ENCODE measurements at regions not wholly inside any gene's neighbourhood (a gene's known extent, or its start where the extent isn't known, plus 50 kb on each side); places are given as distances from the start of the nearest gene placed in this dataset.

GRCh38 chr20:56872620-56873458 lies 243.7 kb downstream of the TFAP2C start:
- no peaks in the 10 kb centered on the region for H3K36me3 Mint-ChIP-seq (ENCODE audit: low read depth)
- ATAC-seq = no peak
- no peak overlapping the region for H3K4me3 Mint-ChIP-seq
- no peaks in the 10 kb centered on the region for H3K9me3 ChIP-seq (ENCODE audit: control insufficient read depth, low read length, poor library complexity, severe bottlenecking)
- no peak overlapping the region for H3K27ac Mint-ChIP-seq
- peaks cover 5% of the 10 kb centered on the region for H3K27me3 Mint-ChIP-seq
- no peaks in the 10 kb centered on the region for H3K4me1 Mint-ChIP-seq
- no peak for DNase-seq

- ATAC-seq = no peak
- Mint-ChIP-seq H3K4me1 (no peaks in the 10 kb centered on the region), H3K36me3 (ENCODE audit: low read depth) (no peaks in the 10 kb centered on the region), H3K27me3 (peaks cover 5% of the 10 kb centered on the region), H3K27ac (no peak overlapping the region), H3K4me3 (no peak overlapping the region)
- no peak for DNase-seq
- H3K9me3 ChIP-seq (ENCODE audit: control insufficient read depth, low read length, poor library complexity, severe bottlenecking) = no peaks in the 10 kb centered on the region
These were observed 244.7 kb downstream of the TFAP2C start for GRCh38 chr20:56873836-56874235.

DNA sequence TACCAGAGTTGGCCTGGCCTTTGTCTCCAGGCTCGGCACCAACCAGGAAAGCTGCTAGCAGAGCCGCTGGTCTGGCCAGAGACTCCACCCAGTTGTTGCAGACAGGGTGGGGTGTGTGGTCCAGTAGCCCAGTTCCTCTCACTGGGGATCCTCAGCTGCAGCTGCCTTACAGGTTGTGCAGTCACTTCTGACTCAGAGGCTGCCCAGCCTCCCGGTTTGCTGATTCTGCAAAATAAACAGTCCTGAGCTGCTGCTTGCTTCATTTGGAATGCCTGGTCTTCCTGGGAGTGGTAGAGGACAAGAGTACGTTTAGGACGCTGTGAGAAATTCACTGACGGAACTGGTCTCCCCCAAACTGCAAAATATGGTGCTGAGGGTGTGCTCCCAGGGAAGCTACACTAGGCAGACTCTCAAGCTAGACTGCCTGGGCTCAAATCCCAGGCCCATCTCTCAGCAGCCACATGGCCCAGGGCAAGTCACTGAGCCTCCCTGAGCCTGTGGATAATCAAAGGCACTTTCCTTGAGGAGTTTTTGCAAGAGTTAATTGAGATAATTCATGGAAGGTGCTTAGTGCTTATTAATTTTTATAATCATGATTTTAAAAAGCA lies 246.1 kb downstream of the TFAP2C start:
- no peak for DNase-seq
- Mint-ChIP-seq H3K4me3 (no peak overlapping the region), H3K36me3 (ENCODE audit: low read depth) (no peaks in the 10 kb centered on the region)

DNA sequence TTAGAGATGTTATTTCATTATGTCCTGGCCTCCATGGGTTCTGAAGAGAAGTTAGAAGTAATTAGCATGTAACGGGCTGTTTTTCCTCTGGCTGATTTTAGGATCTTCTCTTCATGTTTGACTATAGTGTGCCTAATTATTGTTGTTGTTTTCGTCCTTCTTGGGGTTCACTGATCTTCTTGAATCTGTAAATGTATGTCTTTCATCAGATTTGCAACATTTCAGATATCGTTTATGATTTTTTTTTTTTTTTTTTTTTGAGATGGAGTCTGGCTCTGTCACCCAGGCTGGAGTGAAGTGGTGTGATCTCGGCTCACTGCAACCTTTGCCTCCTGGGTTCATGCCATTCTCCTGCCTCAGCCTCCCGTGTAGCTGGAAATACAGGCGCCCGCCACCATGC lies 246.7 kb downstream of the TFAP2C start:
- ATAC-seq (no peak), DNase-seq (no peak)
- Mint-ChIP-seq H3K27me3 (peaks cover 5% of the 10 kb centered on the region), H3K36me3 (ENCODE audit: low read depth) (peaks cover 1% of the 10 kb centered on the region), H3K4me3 (no peak overlapping the region), H3K4me1 (no peaks in the 10 kb centered on the region), H3K27ac (no peak overlapping the region)
- no peaks in the 10 kb centered on the region for H3K9me3 ChIP-seq (ENCODE audit: control insufficient read depth, low read length, poor library complexity, severe bottlenecking)

More for the DNA sequence above, 246.1 kb downstream of the TFAP2C start:
- Mint-ChIP-seq H3K27me3 (peaks cover 5% of the 10 kb centered on the region), H3K4me1 (no peaks in the 10 kb centered on the region), H3K27ac (no peak overlapping the region)
- ATAC-seq = no peak
- H3K9me3 ChIP-seq (ENCODE audit: control insufficient read depth, low read length, poor library complexity, severe bottlenecking) = no peaks in the 10 kb centered on the region

DNA sequence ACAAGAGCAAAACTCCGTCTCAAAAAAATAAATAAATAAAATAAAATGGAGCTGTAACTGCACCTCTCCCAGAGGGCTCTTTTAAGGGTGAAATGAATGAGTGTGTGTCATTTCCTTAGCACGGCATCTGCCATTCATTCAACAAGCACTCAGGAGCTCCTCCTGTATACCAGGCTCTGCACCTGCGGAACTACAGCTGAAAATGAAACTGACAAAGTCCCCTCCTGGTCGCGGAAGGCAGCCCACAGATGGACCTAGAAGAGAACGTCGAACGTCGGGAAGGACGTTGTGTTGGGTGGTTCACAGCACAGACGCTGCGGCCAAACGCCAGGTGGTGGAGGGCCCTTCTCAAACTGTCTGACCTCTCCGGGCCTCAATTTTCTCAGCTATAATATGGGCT lies 256.4 kb downstream of the TFAP2C start:
- Mint-ChIP-seq H3K27me3 (peaks cover 10% of the 10 kb centered on the region), H3K4me1 (no peaks in the 10 kb centered on the region), H3K27ac (no peak overlapping the region), H3K4me3 (no peak overlapping the region), H3K36me3 (ENCODE audit: low read depth) (peaks cover 2% of the 10 kb centered on the region)
- DNase-seq (no peak), ATAC-seq (no peak)
- no peaks in the 10 kb centered on the region for H3K9me3 ChIP-seq (ENCODE audit: control insufficient read depth, low read length, poor library complexity, severe bottlenecking)

GRCh38 chr20:56890011-56890410 lies 260.9 kb downstream of the TFAP2C start:
- Mint-ChIP-seq H3K27me3 (peaks cover 6% of the 10 kb centered on the region), H3K4me1 (no peaks in the 10 kb centered on the region), H3K27ac (no peak overlapping the region), H3K36me3 (ENCODE audit: low read depth) (no peaks in the 10 kb centered on the region), H3K4me3 (no peak overlapping the region)
- ATAC-seq (no peak), DNase-seq (no peak)
- H3K9me3 ChIP-seq (ENCODE audit: control insufficient read depth, low read length, poor library complexity, severe bottlenecking) = no peaks in the 10 kb centered on the region

DNA sequence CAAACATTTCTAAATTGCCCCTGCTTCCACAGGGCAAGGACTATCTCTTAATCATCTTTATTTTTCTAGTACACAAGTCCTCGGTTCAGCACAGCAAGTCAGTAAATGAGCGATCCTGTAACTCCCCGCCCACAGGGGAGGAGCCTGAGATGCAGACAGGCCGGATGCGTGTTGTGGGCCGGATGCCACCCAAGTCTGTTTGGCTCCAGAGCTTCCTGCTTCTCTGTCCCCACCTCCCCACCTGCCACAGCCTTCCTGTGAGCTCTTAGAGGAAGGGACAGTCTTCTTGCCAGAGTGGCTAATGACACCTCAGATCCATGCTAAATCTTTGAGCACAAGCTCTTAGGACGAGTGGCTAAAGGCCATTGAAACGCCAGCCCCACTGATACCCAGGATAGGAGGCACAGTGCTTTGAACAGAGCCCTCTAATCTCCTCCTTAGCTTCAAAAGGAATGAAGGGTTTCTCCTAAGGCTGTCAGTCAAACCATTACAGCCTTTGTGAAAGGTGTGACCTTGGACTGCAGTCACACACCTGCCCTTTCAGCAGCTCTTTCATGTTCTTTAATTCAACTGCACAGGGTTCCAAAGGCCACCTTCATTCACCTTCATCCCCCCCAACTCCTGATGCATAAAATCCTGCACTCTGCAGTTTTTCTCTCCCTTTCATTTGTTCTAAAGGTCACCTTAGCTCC lies 264.3 kb downstream of the TFAP2C start:
- H3K36me3 Mint-ChIP-seq (ENCODE audit: low read depth) = no peaks in the 10 kb centered on the region
- DNase-seq (no peak), ATAC-seq (peak; percentile 37)
- H3K27me3 Mint-ChIP-seq = peaks cover 6% of the 10 kb centered on the region
- H3K27ac Mint-ChIP-seq = no peak overlapping the region
- no peaks in the 10 kb centered on the region for H3K4me1 Mint-ChIP-seq
- no peak overlapping the region for H3K4me3 Mint-ChIP-seq
- no peaks in the 10 kb centered on the region for H3K9me3 ChIP-seq (ENCODE audit: control insufficient read depth, low read length, poor library complexity, severe bottlenecking)

DNA sequence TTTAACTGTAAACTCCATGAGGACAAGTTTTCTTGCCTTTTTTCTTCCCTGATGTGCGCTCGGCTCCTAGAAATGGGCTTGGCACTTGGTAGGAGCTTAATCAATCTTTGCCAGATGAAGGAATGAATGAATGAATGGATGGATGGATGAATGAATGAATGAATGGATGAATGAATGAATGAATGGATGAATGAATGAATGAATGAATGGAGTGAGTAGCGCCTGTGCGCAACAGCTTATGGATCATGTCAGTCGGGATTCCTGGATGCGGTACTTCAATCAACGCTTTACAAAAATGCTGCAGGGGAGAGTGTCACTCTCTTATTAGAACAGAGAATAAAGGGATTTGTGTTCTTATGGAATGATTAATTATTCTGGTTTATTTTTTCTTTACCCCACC lies 267.3 kb downstream of the TFAP2C start:
- Mint-ChIP-seq H3K4me3 (no peak overlapping the region), H3K36me3 (ENCODE audit: low read depth) (no peaks in the 10 kb centered on the region), H3K4me1 (no peaks in the 10 kb centered on the region), H3K27me3 (peaks cover 4% of the 10 kb centered on the region), H3K27ac (no peak overlapping the region)
- ATAC-seq = no peak
- no peak for DNase-seq
- H3K9me3 ChIP-seq (ENCODE audit: control insufficient read depth, low read length, poor library complexity, severe bottlenecking) = no peaks in the 10 kb centered on the region

DNA sequence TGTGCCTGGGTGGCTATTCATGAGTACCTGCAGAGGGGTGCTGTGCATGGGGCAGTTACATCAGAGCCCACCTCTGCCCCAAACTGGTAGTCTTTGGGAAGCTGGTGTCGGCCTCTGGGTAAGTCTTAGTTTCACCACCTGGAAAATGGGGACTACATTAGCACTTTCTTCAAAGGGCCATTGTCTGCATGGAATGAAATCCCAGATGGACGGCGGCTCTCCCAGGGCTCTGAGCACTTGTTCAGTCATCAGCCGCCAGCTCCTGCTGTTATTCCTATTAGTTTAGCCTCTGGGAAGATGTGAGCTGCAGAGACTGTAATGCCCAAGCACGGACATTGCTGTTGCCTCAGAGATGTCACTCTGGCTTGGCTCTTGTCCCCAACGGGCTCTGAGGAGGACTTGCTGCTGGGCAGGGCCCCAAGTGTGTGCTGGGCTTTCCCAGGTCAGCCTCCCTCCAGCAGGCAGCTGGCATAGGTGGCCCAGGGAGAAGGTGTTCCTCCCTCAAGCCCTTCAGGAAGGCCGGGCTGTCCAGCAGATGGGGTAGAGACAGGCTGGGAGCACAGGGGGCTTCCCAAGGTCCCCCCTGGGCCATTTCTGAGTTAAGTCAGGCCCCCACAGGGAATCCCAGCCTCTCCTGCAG lies 268.3 kb downstream of the TFAP2C start:
- Mint-ChIP-seq H3K4me3 (no peak overlapping the region), H3K4me1 (no peaks in the 10 kb centered on the region), H3K27ac (no peak overlapping the region), H3K36me3 (ENCODE audit: low read depth) (no peaks in the 10 kb centered on the region), H3K27me3 (peaks cover 4% of the 10 kb centered on the region)
- no peak for ATAC-seq
- no peaks in the 10 kb centered on the region for H3K9me3 ChIP-seq (ENCODE audit: control insufficient read depth, low read length, poor library complexity, severe bottlenecking)
- no peak for DNase-seq

DNA sequence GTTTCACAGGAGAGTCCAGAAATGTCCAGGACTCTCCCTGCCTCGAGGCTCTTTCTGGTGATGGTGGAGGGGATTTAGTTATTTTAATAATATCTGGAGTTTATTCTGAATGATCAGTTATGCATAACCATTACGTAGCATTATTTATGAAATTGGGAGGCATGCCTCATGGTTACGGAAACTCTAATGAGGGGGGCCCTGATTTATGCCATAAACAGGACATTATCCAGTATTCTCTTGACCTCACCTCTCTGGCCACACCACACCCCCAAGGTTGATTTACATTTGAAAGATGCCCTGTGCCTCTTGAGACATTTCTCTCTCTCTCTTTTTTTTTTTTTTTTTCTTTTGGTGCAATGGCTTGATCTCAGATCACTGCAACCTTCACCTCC lies 268.8 kb downstream of the TFAP2C start:
- no peaks in the 10 kb centered on the region for H3K9me3 ChIP-seq (ENCODE audit: control insufficient read depth, low read length, poor library complexity, severe bottlenecking)
- no peak overlapping the region for H3K4me3 Mint-ChIP-seq
- no peak overlapping the region for H3K27ac Mint-ChIP-seq
- no peaks in the 10 kb centered on the region for H3K4me1 Mint-ChIP-seq
- peaks cover 4% of the 10 kb centered on the region for H3K27me3 Mint-ChIP-seq
- no peak for DNase-seq
- no peaks in the 10 kb centered on the region for H3K36me3 Mint-ChIP-seq (ENCODE audit: low read depth)
- ATAC-seq = no peak

GRCh38 chr20:56899506-56899905 lies 270.4 kb downstream of the TFAP2C start:
- Mint-ChIP-seq H3K36me3 (ENCODE audit: low read depth) (no peaks in the 10 kb centered on the region), H3K4me3 (no peak overlapping the region), H3K27me3 (peaks cover 4% of the 10 kb centered on the region), H3K27ac (no peak overlapping the region), H3K4me1 (no peaks in the 10 kb centered on the region)
- ATAC-seq = no peak
- no peak for DNase-seq
- no peaks in the 10 kb centered on the region for H3K9me3 ChIP-seq (ENCODE audit: control insufficient read depth, low read length, poor library complexity, severe bottlenecking)

DNA sequence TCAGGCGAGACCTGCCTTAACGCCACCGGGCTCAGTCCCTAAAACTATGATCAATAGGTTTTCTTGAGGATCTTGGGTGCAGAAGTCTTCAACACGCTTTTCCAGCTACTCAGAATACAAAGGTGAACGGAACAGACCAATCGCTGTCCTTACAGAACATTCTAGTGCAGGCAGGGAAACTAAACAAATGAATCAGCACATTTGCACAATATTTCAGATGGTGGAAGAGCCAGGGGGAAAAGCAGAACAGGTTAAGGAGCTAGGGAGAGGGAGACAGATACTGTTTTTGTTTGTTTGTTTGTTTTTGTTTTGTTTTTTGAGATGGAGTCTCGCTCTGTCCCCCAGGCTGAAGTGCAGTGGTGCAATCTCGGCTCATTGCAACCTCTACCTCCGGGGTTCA lies 271.1 kb downstream of the TFAP2C start:
- no peaks in the 10 kb centered on the region for H3K9me3 ChIP-seq (ENCODE audit: control insufficient read depth, low read length, poor library complexity, severe bottlenecking)
- ATAC-seq (no peak), DNase-seq (no peak)
- Mint-ChIP-seq H3K27me3 (peaks cover 4% of the 10 kb centered on the region), H3K4me3 (no peak overlapping the region), H3K36me3 (ENCODE audit: low read depth) (no peaks in the 10 kb centered on the region), H3K4me1 (no peaks in the 10 kb centered on the region), H3K27ac (no peak overlapping the region)

GRCh38 chr20:56903421-56903820 lies 274.3 kb downstream of the TFAP2C start:
- Mint-ChIP-seq H3K27me3 (peaks cover 4% of the 10 kb centered on the region), H3K4me1 (no peaks in the 10 kb centered on the region), H3K27ac (no peak overlapping the region), H3K36me3 (ENCODE audit: low read depth) (no peaks in the 10 kb centered on the region), H3K4me3 (no peak overlapping the region)
- no peak for DNase-seq
- no peak for ATAC-seq
- H3K9me3 ChIP-seq (ENCODE audit: control insufficient read depth, low read length, poor library complexity, severe bottlenecking) = no peaks in the 10 kb centered on the region

All from T-helper 17 cell (primary cell).